Upper lobe of right lung (tissue), 1 donor: ENCODE measurements at regions not wholly inside any gene's neighbourhood (a gene's known extent, or its start where the extent isn't known, plus 50 kb on each side); places are given as distances from the start of the nearest gene placed in this dataset.

ENCODE experiments used
- ATAC-seq: fragments of 200-7000 bp; cut with Tn5 transposase; one replicate; pipeline ENCODE4 v1.9.1; 2020; ENCODE audit warnings: mild to moderate bottlenecking, moderate library complexity
- DNase-seq: peaks from one replicate; pipeline ENCODE4 v3.0.0-alpha.2; 2020
- H3K27ac ChIP-seq: fragments of 200-600 bp; one replicate; pipeline ENCODE4 v1.8.0; 2022
- H3K27me3 ChIP-seq: fragments of 200-600 bp; one replicate; pipeline ENCODE4 v1.8.0; 2022; ENCODE audit warnings: mild to moderate bottlenecking
- H3K36me3 ChIP-seq: fragments of 200-600 bp; one replicate; pipeline ENCODE4 v1.8.0; 2022
- H3K4me1 ChIP-seq: fragments of 200-600 bp; one replicate; pipeline ENCODE4 v1.8.0; 2022
- H3K4me3 ChIP-seq: fragments of 200-600 bp; one replicate; pipeline ENCODE4 v1.8.0; 2022; ENCODE audit warnings: mild to moderate bottlenecking
- H3K9me3 ChIP-seq: fragments of 200-600 bp; one replicate; pipeline ENCODE4 v1.8.0; 2022
- intact Hi-C: fragments of 100-400 bp; cut with DNase I; formaldehyde crosslinking; loops from one replicate; pipeline ENCODE4 v1.11.0; 2022
- TF ChIP-seq, protein P1 (sequence below): fragments of 200-600 bp; IDR thresholded peaks from one replicate; pipeline ENCODE4 v1.8.0; 2022; ENCODE audit warnings: antibody characterized with exemption
- donor health status: DM: no; HTN: yes; CAD: no; lungs with severe emphysema.

- Histone ChIP-seq H3K4me3 (no peak overlapping the region), H3K27ac (no peak overlapping the region), H3K4me1 (no peaks in the 10 kb centered on the region), H3K36me3 (no peaks in the 10 kb centered on the region), H3K27me3 (no peaks in the 10 kb centered on the region), H3K9me3 (no peaks in the 10 kb centered on the region)
- intact Hi-C loops, result no loop called here
- ATAC-seq (no peak), DNase-seq (no peak)
- TF ChIP-seq, protein P1, sequence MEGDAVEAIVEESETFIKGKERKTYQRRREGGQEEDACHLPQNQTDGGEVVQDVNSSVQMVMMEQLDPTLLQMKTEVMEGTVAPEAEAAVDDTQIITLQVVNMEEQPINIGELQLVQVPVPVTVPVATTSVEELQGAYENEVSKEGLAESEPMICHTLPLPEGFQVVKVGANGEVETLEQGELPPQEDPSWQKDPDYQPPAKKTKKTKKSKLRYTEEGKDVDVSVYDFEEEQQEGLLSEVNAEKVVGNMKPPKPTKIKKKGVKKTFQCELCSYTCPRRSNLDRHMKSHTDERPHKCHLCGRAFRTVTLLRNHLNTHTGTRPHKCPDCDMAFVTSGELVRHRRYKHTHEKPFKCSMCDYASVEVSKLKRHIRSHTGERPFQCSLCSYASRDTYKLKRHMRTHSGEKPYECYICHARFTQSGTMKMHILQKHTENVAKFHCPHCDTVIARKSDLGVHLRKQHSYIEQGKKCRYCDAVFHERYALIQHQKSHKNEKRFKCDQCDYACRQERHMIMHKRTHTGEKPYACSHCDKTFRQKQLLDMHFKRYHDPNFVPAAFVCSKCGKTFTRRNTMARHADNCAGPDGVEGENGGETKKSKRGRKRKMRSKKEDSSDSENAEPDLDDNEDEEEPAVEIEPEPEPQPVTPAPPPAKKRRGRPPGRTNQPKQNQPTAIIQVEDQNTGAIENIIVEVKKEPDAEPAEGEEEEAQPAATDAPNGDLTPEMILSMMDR, result no peak
These were observed 102.9 kb downstream of the TMEM170B start for GRCh38 chr6:11640486-11640885.

DNA sequence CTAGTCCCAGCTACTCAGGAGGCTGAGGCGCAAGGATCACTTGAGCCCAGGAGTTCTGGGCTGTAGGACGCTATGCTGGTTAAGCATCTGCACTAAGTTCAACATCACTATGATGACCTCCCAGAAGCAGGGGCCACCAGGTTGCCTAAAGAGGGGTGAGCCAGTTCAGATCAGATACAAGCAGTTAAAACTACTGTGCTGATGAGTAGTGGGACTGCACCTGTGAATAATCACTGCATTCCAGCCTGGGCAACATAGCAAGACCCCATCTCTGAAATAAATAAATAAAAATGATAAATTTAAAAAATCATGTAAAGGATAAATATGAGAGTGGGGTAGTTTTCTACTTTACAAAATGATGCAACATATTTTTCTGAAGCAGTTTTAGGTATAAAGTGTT lies 106.5 kb downstream of the TMEM170B start:
- Histone ChIP-seq H3K27ac (no peak overlapping the region), H3K27me3 (no peaks in the 10 kb centered on the region), H3K4me3 (no peak overlapping the region), H3K4me1 (no peaks in the 10 kb centered on the region), H3K36me3 (no peaks in the 10 kb centered on the region), H3K9me3 (no peaks in the 10 kb centered on the region)
- intact Hi-C loops, result no loop called here
- ATAC-seq (no peak), DNase-seq (no peak)
- TF ChIP-seq, protein P1, result no peak

- Histone ChIP-seq H3K9me3 (no peaks in the 10 kb centered on the region), H3K4me3 (no peak overlapping the region), H3K4me1 (no peaks in the 10 kb centered on the region), H3K27me3 (no peaks in the 10 kb centered on the region), H3K36me3 (no peaks in the 10 kb centered on the region), H3K27ac (no peak overlapping the region)
- TF ChIP-seq, protein P1, result no peak
- ATAC-seq, result no peak
- intact Hi-C loops, result no loop called here
- no peak for DNase-seq
These were observed 107.1 kb downstream of the TMEM170B start for GRCh38 chr6:11644601-11645000.

- H3K4me3 ChIP-seq, result no peak overlapping the region
- H3K36me3 ChIP-seq, result no peaks in the 10 kb centered on the region
- H3K27me3 ChIP-seq, result no peaks in the 10 kb centered on the region
- H3K27ac ChIP-seq, result no peak overlapping the region
- TF ChIP-seq, protein P1, result no peak
- H3K9me3 ChIP-seq, result no peaks in the 10 kb centered on the region
- no peaks in the 10 kb centered on the region for H3K4me1 ChIP-seq
- ATAC-seq (no peak), DNase-seq (no peak)
- intact Hi-C loops, result no loop called here
These were observed 107.5 kb downstream of the TMEM170B start for GRCh38 chr6:11645016-11645415.

DNA sequence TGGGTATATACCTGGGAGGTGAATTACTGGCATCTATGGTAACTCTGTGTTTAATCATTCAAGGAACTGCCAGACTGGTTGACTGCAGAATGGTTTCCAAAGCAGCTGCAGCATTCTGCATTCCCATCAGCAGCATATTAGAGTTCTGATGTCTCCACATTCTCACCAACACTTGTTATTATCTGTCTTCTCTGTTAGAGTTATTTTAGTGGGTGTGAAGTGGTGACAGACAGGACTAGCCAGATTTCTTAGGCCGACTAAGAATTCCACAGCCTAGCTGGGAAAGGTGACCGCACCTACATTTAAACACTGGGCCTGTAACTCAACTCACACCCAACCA lies 110.9 kb downstream of the TMEM170B start:
- no peaks in the 10 kb centered on the region for H3K9me3 ChIP-seq
- TF ChIP-seq, protein P1, result no peak
- intact Hi-C loops, result no loop called here
- ATAC-seq (no peak), DNase-seq (no peak)
- H3K36me3 ChIP-seq, result no peaks in the 10 kb centered on the region
- H3K4me1 ChIP-seq, result peaks cover 10% of the 10 kb centered on the region
- no peaks in the 10 kb centered on the region for H3K27me3 ChIP-seq
- H3K27ac ChIP-seq, result no peak overlapping the region
- H3K4me3 ChIP-seq, result no peak overlapping the region

DNA sequence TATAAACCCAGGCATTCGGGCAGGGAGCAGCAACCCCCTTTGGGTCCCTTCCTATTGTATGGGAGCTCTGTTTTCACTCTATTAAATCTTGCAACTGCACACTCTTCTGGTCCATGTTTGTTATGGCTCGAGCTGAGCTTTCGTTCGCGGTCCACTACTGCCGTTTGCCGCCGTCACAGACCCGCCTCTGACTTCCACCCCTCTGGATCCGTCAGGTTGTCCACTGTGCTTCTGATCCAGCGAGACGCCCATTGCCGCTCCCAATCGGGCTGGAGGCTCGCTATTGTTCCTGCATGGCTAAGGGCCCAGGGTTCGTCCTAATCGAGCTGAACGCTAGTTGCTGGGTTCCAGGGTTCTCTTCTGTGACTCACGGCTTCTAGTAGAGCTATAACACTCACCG lies 111.3 kb downstream of the TMEM170B start:
- Histone ChIP-seq H3K27me3 (no peaks in the 10 kb centered on the region), H3K4me1 (peaks cover 10% of the 10 kb centered on the region), H3K4me3 (no peak overlapping the region), H3K27ac (no peak overlapping the region), H3K36me3 (no peaks in the 10 kb centered on the region), H3K9me3 (no peaks in the 10 kb centered on the region)
- DNase-seq, result no peak
- no peak for ATAC-seq
- intact Hi-C loops, result no loop called here
- TF ChIP-seq, protein P1, result no peak
